HCT116 (cell line): ENCODE measurements at regions not wholly inside any gene's neighbourhood (a gene's known extent, or its start where the extent isn't known, plus 50 kb on each side); places are given as distances from the start of the nearest gene placed in this dataset.
A peak's percentile ranks its signal among the peaks of the same experiment; 100 is the strongest.

Experiments
- ATAC-seq: fragments of 200-7000 bp; cut with Tn5 transposase; 2 replicates; pipeline ENCODE4 v1.9.1; 2020; ENCODE audit warnings: mild to moderate bottlenecking, moderate library complexity
- BruUV-seq: library from RNA; stranded (reverse); fragments of 400-500 nt; replicated peaks from 2 replicates; lab custom pipeline; 2021; lab: Mats Ljungman, UMichigan
- CTCF ChIA-PET: fragments of 300-600 bp; sonication (Branson Sonifier 250); formaldehyde crosslinking; loops from one replicate; lab custom pipeline; 2021; ENCODE audit warnings: antibody characterized with exemption; lab: Charles Lee
- POLR2A ChIA-PET: fragments of 300-600, 350-600 bp; sonication (Branson Sonifier 250); formaldehyde crosslinking; loops from one replicate; lab custom pipeline; 2021; ENCODE audit warnings: antibody characterized with exemption; lab: Charles Lee
- RAD21 ChIA-PET, 2 experiments: fragments of 300-600 bp; sonication (Branson Sonifier 250); formaldehyde crosslinking; loops; one replicate each; lab custom pipeline; 2023; ENCODE audit warnings: low total read pairs in 2 of 2; ENCODE audit not compliant: uncharacterized antibody in 2 of 2, unreplicated experiment in 2 of 2, low non-redundant PET in 1 of 2; lab: Charles Lee
- DNase-seq: peaks from one replicate; pipeline ENCODE4 v3.0.0-alpha.2; 2010; ENCODE audit warnings: low read depth, low spot score
- H2AFZ ChIP-seq: fragments of 200-600 bp; shearing (Covaris generic), sonication (generic); 2 replicates; pipeline ENCODE4 v1.6.1; 2017; ENCODE audit warnings: low read depth, mixed run types, mixed read lengths, antibody characterized with exemption, low read length; ENCODE audit not compliant: poor library complexity, severe bottlenecking
- H3K27ac ChIP-seq: 2 replicates; pipeline ENCODE4 v1.5.1; 2012; ENCODE audit warnings: low read depth, low read length
- H3K27me3 ChIP-seq: fragments of 200-600 bp; sonication (generic); 2 replicates; pipeline ENCODE4 v1.6.1; 2016; ENCODE audit warnings: mixed run types, low read length, mixed read lengths; ENCODE audit not compliant: insufficient read depth
- H3K36me3 ChIP-seq, 2 experiments: fragments of 200-500 bp in 1 of 2; fragments of 200-600 bp in 1 of 2; sonication (Bioruptor generic) in 1 of 2; sonication (generic) in 1 of 2; 2 replicates each; pipeline versions ENCODE4 v1.5.1 to v1.6.1; 2014 to 2016; ENCODE audit warnings: low read length in 2 of 2, inconsistent platforms in 1 of 2, mixed read lengths in 1 of 2, mixed run types in 1 of 2; ENCODE audit not compliant: insufficient read depth in 2 of 2, control insufficient read depth in 1 of 2
- H3K4me1 ChIP-seq, 2 experiments: fragments of 200-600 bp in 1 of 2; sonication (generic) in 1 of 2; 2 replicates each; pipeline versions ENCODE4 v1.5.1 to v1.6.1; 2012 to 2017; ENCODE audit warnings: low read length in 2 of 2, inconsistent platforms in 1 of 2, mild to moderate bottlenecking in 1 of 2, mixed read lengths in 1 of 2, mixed run types in 1 of 2, moderate library complexity in 1 of 2; ENCODE audit not compliant: insufficient read depth in 2 of 2, control insufficient read depth in 1 of 2
- H3K4me2 ChIP-seq: fragments of 200-600 bp; sonication (generic); 2 replicates; pipeline ENCODE4 v1.6.1; 2017; ENCODE audit warnings: mixed run types, low read length, mixed read lengths
- H3K4me3 ChIP-seq, 2 experiments: fragments of 200-600 bp in 1 of 2; sonication (generic) in 1 of 2; replicated peaks in 1 of 2; 2 replicates each; pipeline ENCODE4 v1.5.1; 2011 to 2016; ENCODE audit warnings: low read length in 2 of 2, control low read depth in 1 of 2, low read depth in 1 of 2, mild to moderate bottlenecking in 1 of 2, mixed read lengths in 1 of 2, mixed run types in 1 of 2
- H3K79me2 ChIP-seq: fragments of 200-600 bp; sonication (generic); 2 replicates; pipeline ENCODE4 v1.6.1; 2017; ENCODE audit warnings: mild to moderate bottlenecking, mixed run types, low read length, moderate library complexity, mixed read lengths; ENCODE audit not compliant: insufficient read depth
- H3K9ac ChIP-seq: fragments of 200-600 bp; sonication (generic); 2 replicates; pipeline ENCODE4 v1.6.1; 2016; ENCODE audit warnings: low read length, mixed read lengths
- H3K9me2 ChIP-seq: fragments of 200-600 bp; sonication (generic), shearing (Covaris generic); 2 replicates; pipeline ENCODE4 v1.6.1; 2017; ENCODE audit warnings: mixed run types, mild to moderate bottlenecking, moderate library complexity; ENCODE audit not compliant: insufficient read depth
- H3K9me3 ChIP-seq, 2 experiments: fragments of 200-500 bp in 1 of 2; fragments of 200-600 bp in 1 of 2; sonication (Bioruptor generic) in 1 of 2; sonication (generic) in 1 of 2; 2 replicates each; pipeline ENCODE4 v1.6.1; 2014 to 2017; ENCODE audit warnings: low read length in 2 of 2, mixed read lengths in 2 of 2, inconsistent platforms in 1 of 2, low read depth in 1 of 2, mild to moderate bottlenecking in 1 of 2, mixed run types in 1 of 2, moderate library complexity in 1 of 2; ENCODE audit not compliant: control insufficient read depth in 1 of 2, insufficient read depth in 1 of 2
- H4K20me1 ChIP-seq: fragments of 200-600 bp; sonication (generic), shearing (Covaris generic); 2 replicates; pipeline ENCODE4 v1.6.1; 2017; ENCODE audit warnings: mixed run types, mild to moderate bottlenecking, moderate library complexity; ENCODE audit not compliant: insufficient read depth
- CBX3 ChIP-seq: IDR thresholded peaks from 2 replicates; pipeline ENCODE4 v1.6.1; 2012; ENCODE audit warnings: low read depth
- EGR1 ChIP-seq: IDR thresholded peaks from 2 replicates; pipeline ENCODE4 v1.6.1; 2012; ENCODE audit warnings: low read depth
- ELF1 ChIP-seq: IDR thresholded peaks from 2 replicates; pipeline ENCODE4 v1.6.1; 2012; ENCODE audit warnings: low read depth, borderline replicate concordance
- EZH2phosphoT487 ChIP-seq: fragments of 200-600 bp; IDR thresholded peaks from 2 replicates; pipeline ENCODE4 v1.6.1; 2018; ENCODE audit warnings: antibody characterized with exemption, borderline replicate concordance
- JUND ChIP-seq: IDR thresholded peaks from 2 replicates; pipeline ENCODE4 v1.6.1; 2012
- POLR2A ChIP-seq: IDR thresholded peaks from 2 replicates; pipeline ENCODE4 v1.7.0; 2011; ENCODE audit warnings: borderline replicate concordance; ENCODE audit not compliant: insufficient read depth, insufficient read length; ENCODE audit errors: extremely low read depth
- RAD21 ChIP-seq: IDR thresholded peaks from 2 replicates; pipeline ENCODE4 v1.6.1; 2012; ENCODE audit warnings: low read depth, mild to moderate bottlenecking
- SIN3A ChIP-seq: IDR thresholded peaks from 2 replicates; pipeline ENCODE4 v1.6.1; 2012; ENCODE audit warnings: low read depth
- intact Hi-C: fragments of 100-400 bp; cut with micrococcal nuclease; formaldehyde crosslinking; loops from 2 replicates; pipeline ENCODE4 v1.10.0; 2022
- TF ChIP-seq, protein P1 (sequence below), 3 experiments: fragments of 200-600 bp in 1 of 3; sonication (generic) in 1 of 3; IDR thresholded peaks in 2 of 3; conservative IDR thresholded peaks in 1 of 3; 2 replicates each; pipeline ENCODE4 v1.5.1; 2012 to 2017; ENCODE audit warnings: low read depth in 2 of 3, low read length in 2 of 3, antibody characterized with exemption in 1 of 3, borderline replicate concordance in 1 of 3, control low read depth in 1 of 3, mild to moderate bottlenecking in 1 of 3, mixed read lengths in 1 of 3, mixed run types in 1 of 3, moderate library complexity in 1 of 3; ENCODE audit not compliant: insufficient read depth in 1 of 3
- TF ChIP-seq, protein P2 (sequence below): IDR thresholded peaks from 2 replicates; pipeline ENCODE4 v1.6.1; 2012

GRCh38 chr4:81375745-81376144 lies 96.0 kb downstream of the RASGEF1B start:
- intact Hi-C loops = no loop called here
- CTCF ChIA-PET = no interaction called here

DNA sequence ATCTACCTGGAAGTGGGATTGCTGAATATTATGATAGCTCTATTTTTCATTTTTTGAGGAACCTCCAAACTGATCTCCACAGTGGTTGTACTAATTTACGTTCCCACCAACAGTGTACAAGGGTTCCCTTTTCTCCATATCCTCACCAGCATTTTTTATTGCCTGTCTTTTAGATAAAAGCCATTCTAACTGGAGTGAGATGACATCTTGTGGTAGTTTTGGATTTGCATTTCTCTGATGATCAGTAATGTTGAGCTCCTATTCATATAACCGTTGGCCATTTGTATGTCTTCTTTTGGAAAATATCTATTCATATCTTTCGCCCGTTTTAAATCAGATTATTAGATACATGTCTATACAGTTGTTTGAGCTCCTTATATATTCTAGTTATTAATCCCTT lies 101.8 kb downstream of the RASGEF1B start:
- RAD21 ChIA-PET = no interaction called here
- Histone ChIP-seq H2AFZ (no peak overlapping the region), H3K9me2 (no peaks in the 10 kb centered on the region), H3K4me3 (no peak overlapping the region), H3K27me3 (peaks cover 22% of the 10 kb centered on the region; the same call in 1 of the 2 replicates), H3K4me2 (no peak overlapping the region), H3K27ac (no peak overlapping the region), H3K9ac (no peak overlapping the region), H3K4me1 (no peaks in the 10 kb centered on the region), H3K79me2 (no peaks in the 10 kb centered on the region), H3K9me3 (no peaks in the 10 kb centered on the region), H4K20me1 (no peaks in the 10 kb centered on the region), H3K36me3 (no peaks in the 10 kb centered on the region)
- no peak for ATAC-seq
- POLR2A ChIA-PET = no interaction called here
- no peak for DNase-seq
- TF ChIP-seq, protein P1, sequence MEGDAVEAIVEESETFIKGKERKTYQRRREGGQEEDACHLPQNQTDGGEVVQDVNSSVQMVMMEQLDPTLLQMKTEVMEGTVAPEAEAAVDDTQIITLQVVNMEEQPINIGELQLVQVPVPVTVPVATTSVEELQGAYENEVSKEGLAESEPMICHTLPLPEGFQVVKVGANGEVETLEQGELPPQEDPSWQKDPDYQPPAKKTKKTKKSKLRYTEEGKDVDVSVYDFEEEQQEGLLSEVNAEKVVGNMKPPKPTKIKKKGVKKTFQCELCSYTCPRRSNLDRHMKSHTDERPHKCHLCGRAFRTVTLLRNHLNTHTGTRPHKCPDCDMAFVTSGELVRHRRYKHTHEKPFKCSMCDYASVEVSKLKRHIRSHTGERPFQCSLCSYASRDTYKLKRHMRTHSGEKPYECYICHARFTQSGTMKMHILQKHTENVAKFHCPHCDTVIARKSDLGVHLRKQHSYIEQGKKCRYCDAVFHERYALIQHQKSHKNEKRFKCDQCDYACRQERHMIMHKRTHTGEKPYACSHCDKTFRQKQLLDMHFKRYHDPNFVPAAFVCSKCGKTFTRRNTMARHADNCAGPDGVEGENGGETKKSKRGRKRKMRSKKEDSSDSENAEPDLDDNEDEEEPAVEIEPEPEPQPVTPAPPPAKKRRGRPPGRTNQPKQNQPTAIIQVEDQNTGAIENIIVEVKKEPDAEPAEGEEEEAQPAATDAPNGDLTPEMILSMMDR (IDR thresholded peaks at IDR 0.05 in 2 of 3, conservative IDR thresholded peaks at IDR 0.05 in 1 of 3; ENCODE audit: borderline replicate concordance in 1 of 3, insufficient read depth in 1 of 3, low read depth in 2 of 3, low read length in 2 of 3) = no peak
- TF ChIP-seq EGR1 (no peak), EZH2phosphoT487 (no peak), POLR2A (no peak), RAD21 (peak; percentile 12; the same call in 1 of the 2 replicates), CBX3 (no peak), JUND (no peak)
- intact Hi-C loops = no loop called here
- no TSS peak for BruUV-seq
- CTCF ChIA-PET = interaction anchor here (1.2 kb wide), 1 partner anchor 22 kb away, joined by 4 read pairs; no protein-coding TSS in a partner anchor

More at GRCh38 chr4:81375745-81376144, 96.0 kb downstream of the RASGEF1B start:
- Histone ChIP-seq H2AFZ (no peak overlapping the region), H3K4me3 (no peak overlapping the region), H3K9me2 (no peaks in the 10 kb centered on the region), H3K9me3 (no peaks in the 10 kb centered on the region), H3K79me2 (no peaks in the 10 kb centered on the region), H3K4me1 (no peaks in the 10 kb centered on the region), H4K20me1 (no peaks in the 10 kb centered on the region), H3K9ac (no peak overlapping the region), H3K27me3 (peaks cover 3% of the 10 kb centered on the region; the same call in 1 of the 2 replicates), H3K36me3 (no peaks in the 10 kb centered on the region), H3K27ac (no peak overlapping the region), H3K4me2 (no peak overlapping the region)
- ChIA-PET RAD21 (no interaction called here), POLR2A (no interaction called here)
- peak; percentile 64 for ATAC-seq
- TF ChIP-seq, protein P2, sequence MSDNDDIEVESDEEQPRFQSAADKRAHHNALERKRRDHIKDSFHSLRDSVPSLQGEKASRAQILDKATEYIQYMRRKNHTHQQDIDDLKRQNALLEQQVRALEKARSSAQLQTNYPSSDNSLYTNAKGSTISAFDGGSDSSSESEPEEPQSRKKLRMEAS = no peak
- TF ChIP-seq SIN3A = no peak
- peak; percentile 28 for TF ChIP-seq RAD21
- TF ChIP-seq, protein P1 (IDR thresholded peaks at IDR 0.05 in 2 of 3, conservative IDR thresholded peaks at IDR 0.05 in 1 of 3; ENCODE audit: borderline replicate concordance in 1 of 3, insufficient read depth in 1 of 3, low read depth in 2 of 3, low read length in 2 of 3) = peak; percentile 43 to 45 (median 43); a peak in 5 of 6 replicates
- no peak for TF ChIP-seq ELF1
- no TSS peak for BruUV-seq
- no peak for DNase-seq
